Smooth muscle cell (in vitro differentiated cells): ENCODE measurements at regions not wholly inside any gene's neighbourhood (a gene's known extent, or its start where the extent isn't known, plus 50 kb on each side); places are given as distances from the start of the nearest gene placed in this dataset.

Experiments used
- DNase-seq: peaks from one replicate; lab custom pipeline; 2025; ENCODE audit not compliant: unreplicated experiment; lab: John Stamatoyannopoulos, UW
- H2AFZ ChIP-seq: fragments of 200-600 bp; sonication (generic); 2 replicates; pipeline ENCODE4 v1.6.0; 2016; ENCODE audit warnings: antibody characterized with exemption, low read depth, mild to moderate bottlenecking
- H3F3A ChIP-seq: fragments of 200-600 bp; sonication (generic); 2 replicates; pipeline ENCODE4 v1.6.0; 2017; ENCODE audit warnings: antibody characterized with exemption, low read depth
- H3K27ac ChIP-seq: fragments of 200-600 bp; sonication (generic); 2 replicates; pipeline ENCODE4 v1.5.1; 2016; ENCODE audit warnings: low read depth, mild to moderate bottlenecking
- H3K27me3 ChIP-seq: fragments of 200-600 bp; sonication (generic); 2 replicates; pipeline ENCODE4 v1.6.1; 2016; ENCODE audit warnings: low read depth, mild to moderate bottlenecking
- H3K36me3 ChIP-seq: fragments of 200-600 bp; sonication (generic); 2 replicates; pipeline ENCODE4 v1.5.1; 2016; ENCODE audit warnings: low read depth
- H3K4me1 ChIP-seq: fragments of 200-600 bp; sonication (generic); 2 replicates; pipeline ENCODE4 v1.5.1; 2016; ENCODE audit warnings: low read depth
- H3K4me2 ChIP-seq: fragments of 200-600 bp; sonication (generic); 2 replicates; pipeline ENCODE4 v1.6.0; 2016; ENCODE audit warnings: mild to moderate bottlenecking
- H3K4me3 ChIP-seq: fragments of 200-600 bp; sonication (generic); 2 replicates; pipeline ENCODE4 v1.5.1; 2016; ENCODE audit warnings: mild to moderate bottlenecking
- H3K79me2 ChIP-seq: fragments of 200-600 bp; sonication (generic); 2 replicates; pipeline ENCODE4 v1.6.0; 2016; ENCODE audit warnings: low read depth, mild to moderate bottlenecking
- H3K9ac ChIP-seq: fragments of 200-600 bp; sonication (generic); 2 replicates; pipeline ENCODE4 v1.6.0; 2016; ENCODE audit warnings: low read depth
- H3K9me3 ChIP-seq: fragments of 200-600 bp; sonication (generic); replicated peaks from 2 replicates; pipeline ENCODE4 v1.5.1; 2016; ENCODE audit warnings: low read depth
- H4K20me1 ChIP-seq: fragments of 200-600 bp; sonication (generic); 2 replicates; pipeline ENCODE4 v1.6.0; 2016; ENCODE audit warnings: low read depth
- WGBS: methylation state at CpG from one replicate; pipeline ENCODE4 v1.1.7; 2016; ENCODE audit warnings: low lambda C conversion rate; 5-methylcytosine and 5-hydroxymethylcytosine counted together
- TF ChIP-seq, protein P1 (sequence below): fragments of 200-600 bp; sonication (generic); IDR thresholded peaks from 2 replicates; pipeline ENCODE4 v1.5.1; 2017; ENCODE audit warnings: borderline replicate concordance, mild to moderate bottlenecking, antibody characterized with exemption; ENCODE audit not compliant: insufficient read depth, poor library complexity, severe bottlenecking

- Histone ChIP-seq H3K4me1 (peaks cover 9% of the 10 kb centered on the region), H3K9ac (no peak overlapping the region), H3K79me2 (no peaks in the 10 kb centered on the region), H3K9me3 (no peaks in the 10 kb centered on the region), H3K4me3 (no peak overlapping the region), H4K20me1 (no peaks in the 10 kb centered on the region), H3F3A (no peaks in the 10 kb centered on the region), H3K27me3 (peaks cover 19% of the 10 kb centered on the region), H3K4me2 (no peak overlapping the region), H3K27ac (no peak overlapping the region), H3K36me3 (no peaks in the 10 kb centered on the region), H2AFZ (no peak overlapping the region)
- WGBS = 94% methylated on average over 2 of the region's 2 CpGs
- DNase-seq = no peak
- TF ChIP-seq, protein P1, sequence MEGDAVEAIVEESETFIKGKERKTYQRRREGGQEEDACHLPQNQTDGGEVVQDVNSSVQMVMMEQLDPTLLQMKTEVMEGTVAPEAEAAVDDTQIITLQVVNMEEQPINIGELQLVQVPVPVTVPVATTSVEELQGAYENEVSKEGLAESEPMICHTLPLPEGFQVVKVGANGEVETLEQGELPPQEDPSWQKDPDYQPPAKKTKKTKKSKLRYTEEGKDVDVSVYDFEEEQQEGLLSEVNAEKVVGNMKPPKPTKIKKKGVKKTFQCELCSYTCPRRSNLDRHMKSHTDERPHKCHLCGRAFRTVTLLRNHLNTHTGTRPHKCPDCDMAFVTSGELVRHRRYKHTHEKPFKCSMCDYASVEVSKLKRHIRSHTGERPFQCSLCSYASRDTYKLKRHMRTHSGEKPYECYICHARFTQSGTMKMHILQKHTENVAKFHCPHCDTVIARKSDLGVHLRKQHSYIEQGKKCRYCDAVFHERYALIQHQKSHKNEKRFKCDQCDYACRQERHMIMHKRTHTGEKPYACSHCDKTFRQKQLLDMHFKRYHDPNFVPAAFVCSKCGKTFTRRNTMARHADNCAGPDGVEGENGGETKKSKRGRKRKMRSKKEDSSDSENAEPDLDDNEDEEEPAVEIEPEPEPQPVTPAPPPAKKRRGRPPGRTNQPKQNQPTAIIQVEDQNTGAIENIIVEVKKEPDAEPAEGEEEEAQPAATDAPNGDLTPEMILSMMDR = no peak
These were observed 142.6 kb upstream of the PRDM1 start for GRCh38 chr6:105943514-105943913.

DNA sequence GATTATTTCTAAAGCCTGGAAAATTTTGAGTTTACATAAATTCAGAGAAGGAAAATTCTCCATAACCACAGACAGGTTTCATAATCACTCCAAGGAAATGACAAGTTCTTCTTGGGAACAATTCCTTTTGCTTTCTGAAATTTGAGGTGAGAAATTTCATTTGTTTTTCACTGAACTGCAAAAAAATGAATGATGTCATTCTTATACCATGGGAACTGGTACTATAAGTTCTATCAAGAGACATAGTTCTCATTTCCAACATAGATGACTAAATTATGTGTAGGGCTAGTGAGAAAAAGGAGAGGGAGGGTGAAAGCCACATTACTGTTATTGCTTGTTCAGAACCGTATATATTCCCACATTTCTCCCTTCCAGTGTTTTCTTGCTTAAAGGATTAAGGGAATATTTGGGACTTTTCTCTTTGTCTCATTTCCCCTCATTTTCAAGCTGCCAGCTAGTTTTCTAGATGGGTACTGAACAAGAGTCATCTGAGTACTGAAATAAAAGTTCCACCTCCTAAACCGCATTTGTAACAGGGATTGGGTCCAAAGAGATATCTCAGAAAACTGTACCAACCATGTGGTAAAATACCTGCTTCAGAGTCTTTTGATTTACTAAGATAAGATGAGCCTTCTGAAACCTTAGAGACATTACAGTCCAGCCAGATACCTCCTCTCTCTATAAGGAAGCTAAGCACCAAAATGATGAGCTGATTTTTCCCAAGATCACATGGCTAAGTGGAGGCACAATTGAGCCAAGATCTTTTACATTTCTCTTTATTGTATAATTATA lies 144.3 kb upstream of the PRDM1 start:
- TF ChIP-seq, protein P1 = no peak

GRCh38 chr6:105940990-105941389 lies 145.1 kb upstream of the PRDM1 start:
- H4K20me1 ChIP-seq = no peaks in the 10 kb centered on the region
- H2AFZ ChIP-seq = no peak overlapping the region
- no peak overlapping the region for H3K4me2 ChIP-seq
- TF ChIP-seq, protein P1 = no peak
- 40% methylated on average over 2 of the region's 2 CpGs for WGBS
- H3K4me3 ChIP-seq = no peak overlapping the region
- H3K9me3 ChIP-seq = no peaks in the 10 kb centered on the region
- no peaks in the 10 kb centered on the region for H3K79me2 ChIP-seq
- H3K36me3 ChIP-seq = no peaks in the 10 kb centered on the region
- peaks cover 9% of the 10 kb centered on the region for H3K4me1 ChIP-seq
- no peak overlapping the region for H3K9ac ChIP-seq
- no peak overlapping the region for H3K27ac ChIP-seq
- DNase-seq = no peak
- peaks cover 19% of the 10 kb centered on the region for H3K27me3 ChIP-seq
- no peaks in the 10 kb centered on the region for H3F3A ChIP-seq

More for the DNA sequence above, 144.3 kb upstream of the PRDM1 start:
- WGBS = 95% methylated on average over 2 of the region's 2 CpGs
- Histone ChIP-seq H3K4me3 (no peak overlapping the region), H3K9me3 (no peaks in the 10 kb centered on the region), H3K27ac (no peak overlapping the region), H3F3A (no peaks in the 10 kb centered on the region), H3K9ac (no peak overlapping the region), H3K4me2 (no peak overlapping the region), H3K27me3 (peaks cover 19% of the 10 kb centered on the region), H3K36me3 (no peaks in the 10 kb centered on the region), H3K4me1 (peaks cover 9% of the 10 kb centered on the region), H2AFZ (no peak overlapping the region), H3K79me2 (no peaks in the 10 kb centered on the region), H4K20me1 (no peaks in the 10 kb centered on the region)
- DNase-seq = no peak

- peaks cover 9% of the 10 kb centered on the region for H3K4me1 ChIP-seq
- no peak for DNase-seq
- no peaks in the 10 kb centered on the region for H4K20me1 ChIP-seq
- no peak overlapping the region for H2AFZ ChIP-seq
- H3K9ac ChIP-seq = no peak overlapping the region
- H3K9me3 ChIP-seq = no peaks in the 10 kb centered on the region
- H3K4me3 ChIP-seq = no peak overlapping the region
- no peaks in the 10 kb centered on the region for H3K79me2 ChIP-seq
- no peak overlapping the region for H3K4me2 ChIP-seq
- H3K36me3 ChIP-seq = no peaks in the 10 kb centered on the region
- H3K27me3 ChIP-seq = no peaks in the 10 kb centered on the region
- 88% methylated on average over 2 of the region's 2 CpGs for WGBS
- H3F3A ChIP-seq = no peaks in the 10 kb centered on the region
- H3K27ac ChIP-seq = no peak overlapping the region
- TF ChIP-seq, protein P1 = no peak
These were observed 149.2 kb upstream of the PRDM1 start for GRCh38 chr6:105936972-105937371.
